NCI-H446 (cell line): ENCODE measurements at regions not wholly inside any gene's neighbourhood (a gene's known extent, or its start where the extent isn't known, plus 50 kb on each side); places are given as distances from the start of the nearest gene placed in this dataset.
A peak's percentile ranks its signal among the peaks of the same experiment; 100 is the strongest.

Source experiments
- DNase-seq, 2 experiments: peaks; one replicate each; lab custom pipeline; 2025; lab: John Stamatoyannopoulos, UW

GRCh38 chrX:44470816-44471215, 71.8 kb downstream of the FUNDC1 start:
- DNase-seq = peak in 1 of 2 experiments; percentile 52

GRCh38 chrX:44462850-44463249, 79.8 kb downstream of the FUNDC1 start:
- no peak for DNase-seq

GRCh38 chrX:44459501-44459900, 83.2 kb downstream of the FUNDC1 start:
- peak; percentile 13 to 74 for DNase-seq

GRCh38 chrX:44456685-44457084, 86.0 kb downstream of the FUNDC1 start:
- no peak for DNase-seq

- peak in 1 of 2 experiments; percentile 66 for DNase-seq
Observed at GRCh38 chrX:44451056-44451455, 91.6 kb downstream of the FUNDC1 start.

GRCh38 chrX:44447214-44447613, 95.4 kb downstream of the FUNDC1 start:
- DNase-seq = peak in 1 of 2 experiments; percentile 1

- DNase-seq = no peak
Observed at GRCh38 chrX:44440006-44440405, 96.5 kb upstream of the EFHC2 start.

- no peak for DNase-seq
Observed at GRCh38 chrX:44439242-44439794, 95.8 kb upstream of the EFHC2 start.

- no peak for DNase-seq
Observed at GRCh38 chrX:44435047-44435446, 91.6 kb upstream of the EFHC2 start.

- no peak for DNase-seq
Observed at GRCh38 chrX:44433556-44433955, 90.1 kb upstream of the EFHC2 start.

GRCh38 chrX:44432641-44433040, 89.2 kb upstream of the EFHC2 start:
- no peak for DNase-seq

- DNase-seq = peak in 1 of 2 experiments; percentile 3
Observed at GRCh38 chrX:44431194-44431593, 87.7 kb upstream of the EFHC2 start.

GRCh38 chrX:44428989-44429627, 85.6 kb upstream of the EFHC2 start:
- DNase-seq = no peak

GRCh38 chrX:44422631-44423030, 79.2 kb upstream of the EFHC2 start:
- DNase-seq = no peak

GRCh38 chrX:44415639-44416386, 72.3 kb upstream of the EFHC2 start:
- peak in 1 of 2 experiments; percentile 0 for DNase-seq

- no peak for DNase-seq
Observed at GRCh38 chrX:44401151-44401550, 57.7 kb upstream of the EFHC2 start.

GRCh38 chrX:44400588-44400987, 57.1 kb upstream of the EFHC2 start:
- peak in 1 of 2 experiments; percentile 10 for DNase-seq

- DNase-seq = no peak
Observed at GRCh38 chrX:44400161-44400560, 56.7 kb upstream of the EFHC2 start.
